Neural cell (in vitro differentiated cells): ENCODE measurements at regions not wholly inside any gene's neighbourhood (a gene's known extent, or its start where the extent isn't known, plus 50 kb on each side); places are given as distances from the start of the nearest gene placed in this dataset.

ENCODE experiments used
- H2AFZ ChIP-seq: fragments of 200-600, 300-800 bp; sonication (generic), shearing (Covaris generic); 2 replicates; pipeline ENCODE4 v1.6.0; 2014; ENCODE audit warnings: low read depth, mild to moderate bottlenecking, antibody characterized with exemption, low read length, moderate library complexity
- H3F3A ChIP-seq: fragments of 200-600 bp; shearing (Covaris generic); 2 replicates; pipeline ENCODE4 v1.6.1; 2016; ENCODE audit warnings: mild to moderate bottlenecking, moderate library complexity, mixed read lengths, antibody characterized with exemption, low read length; ENCODE audit not compliant: insufficient read depth, poor library complexity, severe bottlenecking
- H3K27ac ChIP-seq: fragments of 200-600, 300-800 bp; sonication (generic), shearing (Covaris generic); 2 replicates; pipeline ENCODE4 v1.5.1; 2014; ENCODE audit warnings: mild to moderate bottlenecking, low read length, moderate library complexity
- H3K27me3 ChIP-seq: fragments of 300-800, 200-600 bp; sonication (generic), shearing (Covaris generic); 2 replicates; pipeline ENCODE4 v1.6.0; 2014; ENCODE audit warnings: mild to moderate bottlenecking, low read depth, low read length, moderate library complexity; ENCODE audit not compliant: insufficient read depth
- H3K36me3 ChIP-seq: fragments of 300-800, 200-600 bp; sonication (generic), shearing (Covaris generic); 2 replicates; pipeline ENCODE4 v1.5.1; 2014; ENCODE audit warnings: mild to moderate bottlenecking, antibody characterized with exemption, low read length, moderate library complexity; ENCODE audit not compliant: insufficient read depth
- H3K4me2 ChIP-seq: fragments of 300-800, 200-600 bp; sonication (generic), shearing (Covaris generic); 2 replicates; pipeline ENCODE4 v1.6.0; 2014; ENCODE audit warnings: mild to moderate bottlenecking, low read length
- H3K4me3 ChIP-seq: fragments of 300-800, 200-600 bp; sonication (generic), shearing (Covaris generic); 2 replicates; pipeline ENCODE4 v1.5.1; 2014; ENCODE audit warnings: mild to moderate bottlenecking, low read length, moderate library complexity
- H3K79me2 ChIP-seq: fragments of 200-600 bp; shearing (Covaris generic); replicated peaks from 2 replicates; pipeline ENCODE4 v1.6.0; 2014; ENCODE audit warnings: mild to moderate bottlenecking, low read length, moderate library complexity; ENCODE audit not compliant: insufficient read depth
- H3K9ac ChIP-seq: fragments of 300-800, 200-600 bp; sonication (generic), shearing (Covaris generic); 2 replicates; pipeline ENCODE4 v1.6.1; 2016; ENCODE audit warnings: mild to moderate bottlenecking, low read length, mixed read lengths
- H3K9me2 ChIP-seq: fragments of 200-600 bp; shearing (Covaris generic); 2 replicates; pipeline ENCODE4 v1.6.1; 2016; ENCODE audit warnings: mild to moderate bottlenecking, low read length, mixed read lengths; ENCODE audit not compliant: insufficient read depth
- H3K9me3 ChIP-seq: fragments of 200-600, 300-800 bp; sonication (generic), shearing (Covaris generic); 2 replicates; pipeline ENCODE4 v1.6.1; 2016; ENCODE audit warnings: mild to moderate bottlenecking, mixed run types, low read length, moderate library complexity, mixed read lengths
- H4K20me1 ChIP-seq: fragments of 200-600 bp; shearing (Covaris generic); 2 replicates; pipeline ENCODE4 v1.6.1; 2016; ENCODE audit warnings: mild to moderate bottlenecking, mixed run types; ENCODE audit not compliant: insufficient read depth
- EP300 ChIP-seq: fragments of 450-650 bp; conservative IDR thresholded peaks from 2 replicates; pipeline ENCODE4 v1.6.1; 2014; ENCODE audit warnings: antibody characterized with exemption, mild to moderate bottlenecking, moderate library complexity; ENCODE audit not compliant: poor library complexity, severe bottlenecking
- EZH2 ChIP-seq: fragments of 200-600, 300-800 bp; shearing (Covaris generic), sonication (generic); IDR thresholded peaks from 2 replicates; pipeline ENCODE4 v1.6.1; 2014; ENCODE audit warnings: antibody characterized with exemption, low read length, borderline replicate concordance, mild to moderate bottlenecking; ENCODE audit not compliant: insufficient read depth, poor library complexity, severe bottlenecking
- MXI1 ChIP-seq: fragments of 450-650 bp; conservative IDR thresholded peaks from 2 replicates; pipeline ENCODE4 v1.6.1; 2014; ENCODE audit warnings: antibody characterized with exemption, mild to moderate bottlenecking; ENCODE audit not compliant: poor library complexity, severe bottlenecking
- POLR2AphosphoS5 ChIP-seq: IDR thresholded peaks from 2 replicates; pipeline ENCODE4 v1.6.1; 2012
- RAD21 ChIP-seq: fragments of 450-650 bp; conservative IDR thresholded peaks from 2 replicates; pipeline ENCODE4 v1.6.1; 2014; ENCODE audit warnings: antibody characterized with exemption, mild to moderate bottlenecking, moderate library complexity
- SMC3 ChIP-seq: fragments of 450-650 bp; conservative IDR thresholded peaks from 2 replicates; pipeline ENCODE4 v1.6.1; 2014; ENCODE audit warnings: antibody characterized with exemption, mild to moderate bottlenecking, moderate library complexity; ENCODE audit not compliant: poor library complexity
- TAF1 ChIP-seq: IDR thresholded peaks from 2 replicates; pipeline ENCODE4 v1.6.1; 2012; ENCODE audit warnings: low read depth
- TF ChIP-seq, protein P1 (sequence below): fragments of 450-650 bp; IDR thresholded peaks from 2 replicates; pipeline ENCODE4 v1.5.1; 2014; ENCODE audit warnings: antibody characterized with exemption, mild to moderate bottlenecking, moderate library complexity; ENCODE audit not compliant: poor library complexity, severe bottlenecking
- TF ChIP-seq, protein P2 (sequence below): IDR thresholded peaks from 2 replicates; pipeline ENCODE4 v1.6.1; 2012; ENCODE audit warnings: borderline replicate concordance

- no peak overlapping the region for H3K27ac ChIP-seq
- no peaks in the 10 kb centered on the region for H4K20me1 ChIP-seq
- H3K9me2 ChIP-seq: no peaks in the 10 kb centered on the region
- no peak overlapping the region for H3K4me2 ChIP-seq
- no peaks in the 10 kb centered on the region for H3K36me3 ChIP-seq
- no peaks in the 10 kb centered on the region for H3K79me2 ChIP-seq
- H2AFZ ChIP-seq: no peak overlapping the region
- no peaks in the 10 kb centered on the region for H3K9me3 ChIP-seq
- no peaks in the 10 kb centered on the region for H3K27me3 ChIP-seq
- no peaks in the 10 kb centered on the region for H3F3A ChIP-seq
- H3K9ac ChIP-seq: no peak overlapping the region
- no peak for TF ChIP-seq TAF1
- TF ChIP-seq SMC3: no peak
- no peak for TF ChIP-seq MXI1
- TF ChIP-seq RAD21: no peak
- no peak for TF ChIP-seq POLR2AphosphoS5
- TF ChIP-seq, protein P1, sequence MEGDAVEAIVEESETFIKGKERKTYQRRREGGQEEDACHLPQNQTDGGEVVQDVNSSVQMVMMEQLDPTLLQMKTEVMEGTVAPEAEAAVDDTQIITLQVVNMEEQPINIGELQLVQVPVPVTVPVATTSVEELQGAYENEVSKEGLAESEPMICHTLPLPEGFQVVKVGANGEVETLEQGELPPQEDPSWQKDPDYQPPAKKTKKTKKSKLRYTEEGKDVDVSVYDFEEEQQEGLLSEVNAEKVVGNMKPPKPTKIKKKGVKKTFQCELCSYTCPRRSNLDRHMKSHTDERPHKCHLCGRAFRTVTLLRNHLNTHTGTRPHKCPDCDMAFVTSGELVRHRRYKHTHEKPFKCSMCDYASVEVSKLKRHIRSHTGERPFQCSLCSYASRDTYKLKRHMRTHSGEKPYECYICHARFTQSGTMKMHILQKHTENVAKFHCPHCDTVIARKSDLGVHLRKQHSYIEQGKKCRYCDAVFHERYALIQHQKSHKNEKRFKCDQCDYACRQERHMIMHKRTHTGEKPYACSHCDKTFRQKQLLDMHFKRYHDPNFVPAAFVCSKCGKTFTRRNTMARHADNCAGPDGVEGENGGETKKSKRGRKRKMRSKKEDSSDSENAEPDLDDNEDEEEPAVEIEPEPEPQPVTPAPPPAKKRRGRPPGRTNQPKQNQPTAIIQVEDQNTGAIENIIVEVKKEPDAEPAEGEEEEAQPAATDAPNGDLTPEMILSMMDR: no peak
- TF ChIP-seq, protein P2, sequence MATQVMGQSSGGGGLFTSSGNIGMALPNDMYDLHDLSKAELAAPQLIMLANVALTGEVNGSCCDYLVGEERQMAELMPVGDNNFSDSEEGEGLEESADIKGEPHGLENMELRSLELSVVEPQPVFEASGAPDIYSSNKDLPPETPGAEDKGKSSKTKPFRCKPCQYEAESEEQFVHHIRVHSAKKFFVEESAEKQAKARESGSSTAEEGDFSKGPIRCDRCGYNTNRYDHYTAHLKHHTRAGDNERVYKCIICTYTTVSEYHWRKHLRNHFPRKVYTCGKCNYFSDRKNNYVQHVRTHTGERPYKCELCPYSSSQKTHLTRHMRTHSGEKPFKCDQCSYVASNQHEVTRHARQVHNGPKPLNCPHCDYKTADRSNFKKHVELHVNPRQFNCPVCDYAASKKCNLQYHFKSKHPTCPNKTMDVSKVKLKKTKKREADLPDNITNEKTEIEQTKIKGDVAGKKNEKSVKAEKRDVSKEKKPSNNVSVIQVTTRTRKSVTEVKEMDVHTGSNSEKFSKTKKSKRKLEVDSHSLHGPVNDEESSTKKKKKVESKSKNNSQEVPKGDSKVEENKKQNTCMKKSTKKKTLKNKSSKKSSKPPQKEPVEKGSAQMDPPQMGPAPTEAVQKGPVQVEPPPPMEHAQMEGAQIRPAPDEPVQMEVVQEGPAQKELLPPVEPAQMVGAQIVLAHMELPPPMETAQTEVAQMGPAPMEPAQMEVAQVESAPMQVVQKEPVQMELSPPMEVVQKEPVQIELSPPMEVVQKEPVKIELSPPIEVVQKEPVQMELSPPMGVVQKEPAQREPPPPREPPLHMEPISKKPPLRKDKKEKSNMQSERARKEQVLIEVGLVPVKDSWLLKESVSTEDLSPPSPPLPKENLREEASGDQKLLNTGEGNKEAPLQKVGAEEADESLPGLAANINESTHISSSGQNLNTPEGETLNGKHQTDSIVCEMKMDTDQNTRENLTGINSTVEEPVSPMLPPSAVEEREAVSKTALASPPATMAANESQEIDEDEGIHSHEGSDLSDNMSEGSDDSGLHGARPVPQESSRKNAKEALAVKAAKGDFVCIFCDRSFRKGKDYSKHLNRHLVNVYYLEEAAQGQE: no peak
- no peak for TF ChIP-seq EP300
- no peak for TF ChIP-seq EZH2
- no peak overlapping the region for H3K4me3 ChIP-seq
These were observed 61.3 kb upstream of the C16orf82 start for GRCh38 chr16:27005386-27005785.
